Ascending aorta (tissue), 2 donors: ENCODE measurements at regions not wholly inside any gene's neighbourhood (a gene's known extent, or its start where the extent isn't known, plus 50 kb on each side); places are given as distances from the start of the nearest gene placed in this dataset.

Source experiments
- DNase-seq, 2 donors: peaks; one replicate each; pipeline ENCODE4 v3.0.0-alpha.2; 2019; ENCODE audit warnings: low spot score in 2 of 2
- H3K27ac ChIP-seq, 2 donors: fragments of 200-600 bp; sonication (generic); one replicate each; pipeline ENCODE4 v1.5.1; 2016 to 2017; ENCODE audit warnings: mild to moderate bottlenecking in 1 of 2
- H3K27me3 ChIP-seq: fragments of 200-600 bp; sonication (generic); one replicate; pipeline ENCODE4 v1.5.1; 2017
- H3K36me3 ChIP-seq, 2 donors: fragments of 200-600 bp; sonication (generic); one replicate each; pipeline ENCODE4 v1.5.1; 2016
- H3K4me1 ChIP-seq, 2 donors: fragments of 200-600 bp; sonication (generic); one replicate each; pipeline ENCODE4 v1.5.1; 2016 to 2017; ENCODE audit warnings: mild to moderate bottlenecking in 1 of 2
- H3K4me3 ChIP-seq, 2 donors: fragments of 200-600 bp; sonication (generic); one replicate each; pipeline ENCODE4 v1.5.1; 2016 to 2017; ENCODE audit warnings: mild to moderate bottlenecking in 1 of 2
- H3K9me3 ChIP-seq, 2 donors: fragments of 200-600 bp; sonication (generic); one replicate each; pipeline ENCODE4 v1.5.1; 2016
- intact Hi-C: fragments of 100-400 bp; cut with DNase I; formaldehyde crosslinking; loops from one replicate; pipeline ENCODE4 v1.15.1; 2023
- TF ChIP-seq, protein P1 (sequence below), 3 experiments: fragments of 200-600 bp in 2 of 3; fragments of 450-650 bp in 1 of 3; sonication (generic) in 2 of 3; IDR thresholded peaks; one replicate each; pipeline ENCODE4 v1.5.1; 2016 to 2019; ENCODE audit warnings: antibody characterized with exemption in 3 of 3, mild to moderate bottlenecking in 1 of 3, moderate library complexity in 1 of 3

GRCh38 chr2:30375915-30376314 is 71.1 kb upstream of the LCLAT1 start:
- no peak overlapping the region for H3K4me3 ChIP-seq
- no peaks in the 10 kb centered on the region for H3K9me3 ChIP-seq
- H3K27ac ChIP-seq: no peak overlapping the region
- H3K4me1 ChIP-seq: peaks cover 0 to 21% of the 10 kb centered on the region in 2 donors
- TF ChIP-seq, protein P1, sequence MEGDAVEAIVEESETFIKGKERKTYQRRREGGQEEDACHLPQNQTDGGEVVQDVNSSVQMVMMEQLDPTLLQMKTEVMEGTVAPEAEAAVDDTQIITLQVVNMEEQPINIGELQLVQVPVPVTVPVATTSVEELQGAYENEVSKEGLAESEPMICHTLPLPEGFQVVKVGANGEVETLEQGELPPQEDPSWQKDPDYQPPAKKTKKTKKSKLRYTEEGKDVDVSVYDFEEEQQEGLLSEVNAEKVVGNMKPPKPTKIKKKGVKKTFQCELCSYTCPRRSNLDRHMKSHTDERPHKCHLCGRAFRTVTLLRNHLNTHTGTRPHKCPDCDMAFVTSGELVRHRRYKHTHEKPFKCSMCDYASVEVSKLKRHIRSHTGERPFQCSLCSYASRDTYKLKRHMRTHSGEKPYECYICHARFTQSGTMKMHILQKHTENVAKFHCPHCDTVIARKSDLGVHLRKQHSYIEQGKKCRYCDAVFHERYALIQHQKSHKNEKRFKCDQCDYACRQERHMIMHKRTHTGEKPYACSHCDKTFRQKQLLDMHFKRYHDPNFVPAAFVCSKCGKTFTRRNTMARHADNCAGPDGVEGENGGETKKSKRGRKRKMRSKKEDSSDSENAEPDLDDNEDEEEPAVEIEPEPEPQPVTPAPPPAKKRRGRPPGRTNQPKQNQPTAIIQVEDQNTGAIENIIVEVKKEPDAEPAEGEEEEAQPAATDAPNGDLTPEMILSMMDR (IDR thresholded peaks at IDR 0.05): no peak
- H3K36me3 ChIP-seq: no peaks in the 10 kb centered on the region
- no peaks in the 10 kb centered on the region for H3K27me3 ChIP-seq
- intact Hi-C loops: no loop called here
- no peak for DNase-seq

GRCh38 chr2:30379481-30379880 is 67.6 kb upstream of the LCLAT1 start:
- no peaks in the 10 kb centered on the region for H3K27me3 ChIP-seq
- intact Hi-C loops: no loop called here
- H3K36me3 ChIP-seq: no peaks in the 10 kb centered on the region
- H3K9me3 ChIP-seq: no peaks in the 10 kb centered on the region
- H3K4me1 ChIP-seq: no peaks in the 10 kb centered on the region
- H3K4me3 ChIP-seq: no peak overlapping the region
- no peak for DNase-seq
- TF ChIP-seq, protein P1 (IDR thresholded peaks at IDR 0.05): no peak
- no peak overlapping the region for H3K27ac ChIP-seq

- H3K27ac ChIP-seq: no peak overlapping the region
- intact Hi-C loops: no loop called here
- H3K4me3 ChIP-seq: no peak overlapping the region
- DNase-seq: no peak
- no peaks in the 10 kb centered on the region for H3K36me3 ChIP-seq
- no peaks in the 10 kb centered on the region for H3K4me1 ChIP-seq
- no peaks in the 10 kb centered on the region for H3K27me3 ChIP-seq
- no peaks in the 10 kb centered on the region for H3K9me3 ChIP-seq
- TF ChIP-seq, protein P1 (IDR thresholded peaks at IDR 0.05): no peak
These were observed 66.2 kb upstream of the LCLAT1 start for GRCh38 chr2:30380824-30381223.

GRCh38 chr2:30382162-30382783 is 64.8 kb upstream of the LCLAT1 start:
- no peaks in the 10 kb centered on the region for H3K9me3 ChIP-seq
- H3K27me3 ChIP-seq: no peaks in the 10 kb centered on the region
- TF ChIP-seq, protein P1 (IDR thresholded peaks at IDR 0.05): no peak
- no peaks in the 10 kb centered on the region for H3K4me1 ChIP-seq
- DNase-seq: no peak
- no peaks in the 10 kb centered on the region for H3K36me3 ChIP-seq
- no peak overlapping the region for H3K27ac ChIP-seq
- no peak overlapping the region for H3K4me3 ChIP-seq
- intact Hi-C loops: no loop called here

DNA sequence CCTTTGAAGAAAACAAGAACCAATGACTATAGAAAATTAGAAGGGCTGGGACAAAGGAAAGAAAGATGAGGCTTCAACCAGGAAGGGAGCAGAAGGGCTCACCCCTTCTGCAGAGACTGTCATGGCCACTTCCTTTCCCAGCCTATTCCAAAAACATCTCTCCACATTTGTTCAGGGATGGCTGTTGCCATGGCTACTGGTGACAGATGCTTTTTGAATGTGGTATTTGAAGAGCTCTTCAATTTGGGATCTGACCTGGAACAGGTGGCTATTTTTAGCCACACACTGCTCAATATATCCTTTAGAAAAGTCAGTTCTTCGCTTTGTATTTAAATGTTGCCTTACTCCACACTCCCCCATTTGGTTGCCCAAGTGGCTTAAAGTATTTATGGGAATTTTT is 64.1 kb upstream of the LCLAT1 start:
- H3K9me3 ChIP-seq: no peaks in the 10 kb centered on the region
- no peak overlapping the region for H3K27ac ChIP-seq
- intact Hi-C loops: no loop called here
- no peaks in the 10 kb centered on the region for H3K27me3 ChIP-seq
- DNase-seq: no peak
- TF ChIP-seq, protein P1 (IDR thresholded peaks at IDR 0.05): no peak
- H3K4me3 ChIP-seq: no peak overlapping the region
- no peaks in the 10 kb centered on the region for H3K36me3 ChIP-seq
- no peaks in the 10 kb centered on the region for H3K4me1 ChIP-seq

DNA sequence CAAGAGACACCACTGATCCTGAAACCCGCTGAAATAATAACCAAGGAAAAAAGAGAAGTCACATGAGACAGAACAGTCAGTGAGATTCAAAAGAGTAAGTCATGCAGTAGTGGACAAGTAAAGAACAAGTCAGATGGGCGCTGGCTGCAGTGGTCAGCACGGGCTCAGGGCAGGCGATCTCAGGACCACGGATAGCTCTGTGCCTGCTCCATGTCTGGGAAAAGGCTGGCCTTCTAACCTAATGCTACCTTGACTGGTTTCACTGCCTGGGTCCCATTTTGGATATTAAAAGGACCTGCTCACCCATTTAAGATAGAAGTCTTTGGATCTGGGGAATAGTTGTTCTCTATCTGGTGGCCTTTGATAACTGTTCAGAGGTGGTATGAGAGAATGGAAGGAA is 61.7 kb upstream of the LCLAT1 start:
- Histone ChIP-seq H3K36me3 (no peaks in the 10 kb centered on the region), H3K4me3 (no peak overlapping the region), H3K9me3 (no peaks in the 10 kb centered on the region), H3K27me3 (no peaks in the 10 kb centered on the region), H3K27ac (no peak overlapping the region), H3K4me1 (no peaks in the 10 kb centered on the region)
- intact Hi-C loops: no loop called here
- DNase-seq: no peak
- TF ChIP-seq, protein P1 (IDR thresholded peaks at IDR 0.05): no peak
